ENCODE measurements at regions not wholly inside any gene's neighbourhood (a gene's known extent, or its start where the extent isn't known, plus 50 kb on each side); places are given as distances from the start of the nearest gene placed in this dataset.
"Not testable (repeated sequence)": the region's sequence is repeated elsewhere in the genome, so short reads cannot be mapped to it uniquely, and the experiment has no call there.

- DNase-seq (ENCODE audit: low read depth): no peak
Measured at GRCh38 chrX:13476384-13476783, 93.0 kb upstream of the EGFL6 start.

DNA sequence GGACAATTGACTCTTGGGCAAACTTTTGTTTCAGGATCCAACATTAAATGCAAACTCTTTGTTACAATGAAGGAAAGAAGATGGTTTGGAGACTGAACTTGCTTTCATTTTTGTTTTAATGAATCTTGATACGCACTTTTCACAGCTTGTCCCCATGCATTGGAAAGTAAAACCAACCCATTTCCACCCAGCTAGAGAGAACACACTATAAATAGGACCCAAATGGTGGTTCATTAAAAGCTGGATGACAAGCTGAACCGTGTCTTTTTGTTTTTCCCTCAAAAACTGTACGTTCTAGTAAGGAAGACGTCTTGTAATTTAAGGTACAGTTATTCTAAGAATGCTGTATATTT lies 95.3 kb upstream of the EGFL6 start:
- no peak for DNase-seq (ENCODE audit: low read depth)

DNA sequence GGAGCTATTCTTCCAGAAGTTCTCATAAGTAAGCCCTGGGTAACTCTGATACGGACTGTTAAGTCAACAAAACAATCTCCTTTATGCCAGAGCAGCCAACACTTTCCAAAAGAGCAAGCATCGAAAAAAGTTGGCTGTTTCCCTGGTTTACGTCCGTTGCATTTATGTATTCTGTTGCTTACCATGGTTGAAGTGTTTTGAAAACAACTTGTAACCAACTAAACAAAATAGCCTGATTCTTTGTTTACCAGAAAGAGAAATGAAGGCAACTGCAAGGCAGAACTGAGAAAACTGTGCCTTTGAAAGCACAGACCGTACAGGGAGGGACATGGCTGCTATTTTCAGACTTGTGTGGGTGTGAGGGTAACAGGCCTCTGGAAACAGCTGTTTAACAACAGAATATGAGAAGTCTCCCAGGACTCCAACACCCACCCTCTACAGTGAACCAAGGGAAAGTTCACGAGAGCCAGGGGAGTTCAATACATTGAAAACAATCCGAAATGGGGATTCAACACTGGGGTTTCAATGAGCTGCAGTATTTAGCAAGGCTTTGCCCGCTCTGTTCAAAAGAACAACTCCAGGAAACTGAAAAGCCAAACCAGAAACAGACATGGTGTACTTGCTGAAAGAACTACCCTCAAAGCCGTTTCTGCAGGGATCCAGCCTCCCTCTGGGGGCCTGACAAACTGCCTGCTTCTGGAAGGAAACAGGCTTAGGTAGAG lies 95.8 kb upstream of the EGFL6 start:
- no peak for DNase-seq (ENCODE audit: low read depth)

DNA sequence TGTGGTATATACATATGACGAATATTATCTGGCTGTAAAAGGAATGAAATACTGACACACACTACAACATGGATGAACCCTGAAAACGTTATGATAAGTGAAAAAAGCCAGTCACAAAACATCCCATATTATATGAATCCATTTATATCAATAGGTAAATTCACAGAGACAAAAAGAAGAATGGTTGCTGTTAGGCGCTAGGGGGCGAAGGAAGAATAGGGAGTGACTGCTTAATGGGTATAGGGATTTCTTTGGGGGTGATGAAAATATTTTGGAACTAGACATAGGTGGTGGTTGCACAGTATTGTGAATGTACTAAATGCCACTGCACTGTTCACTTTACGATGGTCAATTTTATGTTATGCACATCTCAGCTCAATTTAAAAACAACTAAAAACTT lies 96.4 kb upstream of the EGFL6 start:
- no peak for DNase-seq (ENCODE audit: low read depth)

DNA sequence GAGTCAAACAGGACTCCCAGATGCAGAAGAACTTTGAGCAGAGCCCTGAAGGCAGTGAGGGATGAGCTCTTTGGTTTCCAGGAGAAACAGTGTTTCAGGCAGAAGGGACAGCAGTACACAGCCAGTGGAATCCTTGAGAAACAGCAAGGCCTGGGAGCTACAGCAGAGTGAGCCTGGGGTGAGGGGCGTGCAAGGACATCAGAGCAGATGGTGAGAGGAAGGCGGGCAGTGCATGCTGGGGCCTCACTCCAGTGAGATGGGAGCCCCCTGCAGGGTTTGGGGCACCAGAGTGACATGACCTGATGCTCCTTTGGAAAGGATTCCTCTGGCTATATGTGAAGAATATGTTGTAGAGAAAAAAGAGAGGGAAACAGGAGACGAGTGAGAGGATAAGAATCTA lies 98.1 kb upstream of the EGFL6 start:
- DNase-seq (ENCODE audit: low read depth): no peak

- DNase-seq (ENCODE audit: low read depth): no peak
Measured at GRCh38 chrX:13470685-13470977, 98.8 kb upstream of the EGFL6 start.

GRCh38 chrX:13469963-13470684 lies 99.3 kb upstream of the EGFL6 start:
- DNase-seq (ENCODE audit: low read depth): no peak

- DNase-seq (ENCODE audit: low read depth): no peak
Measured at GRCh38 chrX:13468096-13468495, 101.3 kb upstream of the EGFL6 start.

- no peak for DNase-seq (ENCODE audit: low read depth)
Measured at GRCh38 chrX:13467243-13467642, 102.2 kb upstream of the EGFL6 start.

DNA sequence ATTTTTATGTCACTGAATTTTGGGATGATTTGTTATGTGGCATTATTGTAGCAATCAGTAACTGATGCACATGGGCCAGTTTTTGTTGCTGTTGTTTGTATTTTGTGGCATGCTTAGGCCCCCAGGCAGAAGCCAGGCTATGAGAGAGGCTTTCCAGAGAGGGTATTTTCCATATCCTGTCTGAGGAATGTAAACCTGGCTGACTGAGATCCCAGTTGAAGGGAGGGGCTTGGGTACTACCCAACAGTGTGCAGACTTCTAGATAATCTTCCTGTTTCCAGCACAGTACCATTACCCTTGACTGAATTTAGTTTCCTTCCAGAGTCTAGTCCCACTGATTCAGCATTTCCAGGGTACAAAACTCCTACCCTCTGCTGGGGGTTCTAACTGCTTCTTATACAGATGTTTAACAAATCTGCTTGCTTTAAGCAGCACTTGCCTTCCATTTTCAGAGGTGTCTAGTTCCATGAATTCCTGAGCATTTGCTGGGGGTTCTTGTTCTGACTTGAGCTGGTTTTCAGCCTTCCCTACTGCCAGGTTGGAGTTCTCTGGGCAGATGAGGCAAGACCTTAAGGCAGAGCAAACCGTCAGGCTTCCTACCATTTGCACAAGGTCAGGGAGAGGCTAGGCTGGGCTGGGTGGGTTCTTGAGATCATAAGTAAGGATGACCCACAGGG lies 104.7 kb upstream of the EGFL6 start:
- DNase-seq (ENCODE audit: low read depth): no peak

DNA sequence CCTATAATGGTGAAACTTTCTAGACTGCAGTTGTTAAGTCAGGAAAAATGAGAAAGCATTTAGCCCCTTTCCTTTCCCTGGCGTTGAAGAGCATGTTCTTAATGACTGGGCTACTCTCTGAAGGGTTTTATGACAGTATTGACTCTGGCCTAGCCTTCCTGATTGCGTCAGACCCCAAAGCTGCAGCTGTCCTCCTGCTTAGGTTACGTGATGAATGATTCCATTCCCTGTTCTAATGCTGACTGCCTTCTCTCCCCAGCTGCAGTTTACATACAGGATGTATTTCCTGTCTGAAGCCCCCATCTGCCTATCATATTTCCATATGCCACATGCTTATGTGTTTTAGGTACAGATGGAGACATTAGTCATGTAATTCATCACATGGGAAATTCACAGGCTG lies 105.8 kb upstream of the EGFL6 start:
- DNase-seq (ENCODE audit: low read depth): no peak

- no peak for DNase-seq (ENCODE audit: low read depth)
Measured at GRCh38 chrX:13452283-13452682, 117.1 kb upstream of the EGFL6 start.

DNA sequence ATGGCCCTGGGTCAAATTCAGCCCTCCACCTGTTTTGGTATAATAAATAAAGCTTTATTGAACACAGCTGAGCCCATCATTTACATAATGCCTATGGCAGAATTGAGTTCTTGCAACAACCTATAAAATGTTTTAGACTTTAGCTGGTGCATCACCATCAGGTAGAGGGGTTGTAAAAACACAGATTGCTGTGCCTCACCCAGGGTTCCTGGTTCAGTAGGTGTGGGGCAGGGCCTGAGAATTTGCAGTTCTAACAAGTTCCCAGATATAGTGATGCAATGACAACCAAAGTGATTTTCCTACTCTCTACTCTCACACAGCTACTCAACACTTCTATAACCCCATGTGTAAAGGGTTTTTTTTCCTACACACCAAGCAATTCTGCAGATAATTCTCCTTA lies 120.0 kb upstream of the EGFL6 start:
- DNase-seq (ENCODE audit: low read depth): no peak

- DNase-seq (ENCODE audit: low read depth): no peak
Measured at GRCh38 chrX:13448941-13449340, 120.5 kb upstream of the EGFL6 start.

GRCh38 chrX:13441608-13442007 lies 121.8 kb upstream of the ATXN3L start:
- DNase-seq (ENCODE audit: low read depth): not testable (repeated sequence)

DNA sequence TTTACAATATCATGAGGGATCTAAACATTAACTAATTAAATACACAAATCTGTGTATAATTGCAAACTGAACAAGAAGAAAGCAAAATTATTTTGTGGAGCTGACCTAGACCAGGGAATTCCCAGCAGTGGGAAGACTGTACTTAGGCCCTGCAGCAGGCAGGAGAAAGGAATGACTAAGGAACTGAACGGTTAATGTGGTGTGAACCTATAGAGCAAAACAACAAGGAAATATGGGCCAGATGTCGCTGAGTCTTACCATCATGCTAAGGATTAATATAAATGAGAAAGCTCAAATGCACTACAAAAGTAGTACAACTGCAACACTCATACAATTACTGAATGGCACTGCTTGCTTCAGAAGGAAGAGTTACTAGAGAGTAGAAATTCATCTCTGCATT lies 120.3 kb upstream of the ATXN3L start:
- no peak for DNase-seq (ENCODE audit: low read depth)

DNA sequence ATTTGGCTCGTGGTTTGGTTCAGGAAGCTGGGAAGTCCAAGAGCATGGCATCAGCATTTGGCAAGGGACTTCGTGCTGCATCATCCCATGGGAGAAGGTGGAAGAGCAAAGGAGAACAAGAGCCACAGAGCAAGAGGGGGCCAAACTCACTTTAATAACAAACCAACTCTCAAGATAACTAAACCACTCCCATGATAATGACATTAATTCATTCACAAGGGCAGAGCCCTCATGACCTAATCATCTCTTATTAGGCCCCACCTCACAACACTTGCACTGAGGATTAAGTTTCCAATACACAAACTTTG lies 113.4 kb upstream of the ATXN3L start:
- DNase-seq (ENCODE audit: low read depth): no peak

- DNase-seq (ENCODE audit: low read depth): no peak
Measured at GRCh38 chrX:13432414-13433297, 112.8 kb upstream of the ATXN3L start.

GRCh38 chrX:13430136-13430827 lies 110.4 kb upstream of the ATXN3L start:
- no peak for DNase-seq (ENCODE audit: low read depth)

DNA sequence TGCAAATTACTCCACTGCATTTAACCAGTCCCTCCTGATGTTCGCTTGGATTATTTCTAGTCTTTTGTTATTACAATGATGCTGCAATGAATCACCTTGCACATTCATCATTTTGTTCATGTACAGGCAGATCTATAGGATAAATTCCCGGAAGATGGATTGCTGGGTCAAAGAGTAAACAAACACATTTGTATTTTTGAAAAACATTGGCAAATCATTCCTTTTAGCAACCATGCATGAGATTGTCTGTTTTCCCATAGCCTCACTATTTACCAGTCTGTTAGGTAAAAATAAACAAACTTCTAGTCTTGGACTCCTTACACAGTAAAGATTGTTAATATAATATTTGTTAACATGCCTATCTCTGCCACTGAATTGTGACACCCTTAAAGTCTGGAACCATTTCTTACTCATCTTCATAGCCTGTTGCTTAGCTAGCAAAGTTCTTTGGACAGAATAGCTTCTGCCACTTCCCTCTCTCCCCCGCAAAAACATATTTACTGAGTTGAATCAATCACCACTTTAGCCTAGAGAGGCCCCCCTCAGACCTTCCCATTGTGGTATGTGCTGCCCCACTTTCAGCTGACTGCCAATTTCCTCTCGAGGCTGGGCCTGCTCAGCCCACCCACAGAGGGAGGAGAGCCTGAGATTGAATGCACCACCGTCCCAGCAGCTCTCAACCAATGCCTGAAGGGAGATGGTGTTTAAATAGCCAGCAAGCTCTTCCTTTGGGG lies 108.4 kb upstream of the ATXN3L start:
- no peak for DNase-seq (ENCODE audit: low read depth)

GRCh38 chrX:13427441-13428052 lies 107.7 kb upstream of the ATXN3L start:
- DNase-seq (ENCODE audit: low read depth): no peak

All from stimulated activated CD4-positive, alpha-beta T cell treated with anti-CD3 and anti-CD28 coated beads, Interleukin-2, amount 100 ng/mL, for 4 hours (primary cell).